Erythroblast (primary cell): ENCODE measurements at regions not wholly inside any gene's neighbourhood (a gene's known extent, or its start where the extent isn't known, plus 50 kb on each side); places are given as distances from the start of the nearest gene placed in this dataset.

Source experiments
- GATA1 ChIP-seq: IDR thresholded peaks from 2 replicates; pipeline ENCODE4 v1.6.1; 2011; ENCODE audit warnings: low read depth, mild to moderate bottlenecking, control low read depth, low read length, moderate library complexity
- POLR2A ChIP-seq: IDR thresholded peaks from 2 replicates; pipeline ENCODE4 v1.6.1; 2011; ENCODE audit warnings: mild to moderate bottlenecking, low read length

DNA sequence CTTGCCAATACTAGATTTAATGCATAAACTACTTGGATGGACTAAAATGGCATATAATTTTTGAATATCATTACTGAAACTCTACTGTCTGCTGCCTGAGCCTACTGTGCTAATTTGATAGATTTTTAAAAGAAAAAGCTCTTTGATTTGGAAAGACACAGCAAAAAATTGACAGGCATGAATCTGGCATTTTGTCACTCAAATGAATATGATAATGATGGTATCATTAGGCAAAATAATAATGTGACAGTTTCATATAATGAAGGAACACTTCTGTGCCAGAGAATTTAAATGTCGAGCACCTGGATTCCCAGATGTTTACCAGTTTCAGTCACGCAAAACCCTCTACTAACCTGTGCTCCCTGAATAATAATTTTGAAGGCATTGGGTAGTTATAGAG lies 60.0 kb upstream of the SLC13A1 start:
- TF ChIP-seq POLR2A (no peak), GATA1 (no peak)
